GM12874 (cell line): ENCODE measurements at regions not wholly inside any gene's neighbourhood (a gene's known extent, or its start where the extent isn't known, plus 50 kb on each side); places are given as distances from the start of the nearest gene placed in this dataset.

Experiments
- CTCF ChIP-seq: IDR thresholded peaks from 2 replicates; pipeline ENCODE4 v1.5.1; 2011; ENCODE audit warnings: low read depth, mild to moderate bottlenecking, control low read depth, low read length, moderate library complexity; ENCODE audit not compliant: insufficient read depth

GRCh38 chr1:232127190-232127589 is 500.6 kb downstream of the DISC1 start:
- TF ChIP-seq CTCF = no peak

- TF ChIP-seq CTCF = no peak
Measured at GRCh38 chr1:232123775-232124659, 497.4 kb downstream of the DISC1 start.

- TF ChIP-seq CTCF = no peak
Measured at GRCh38 chr1:232114985-232115384, 488.4 kb downstream of the DISC1 start.

- TF ChIP-seq CTCF = no peak
Measured at GRCh38 chr1:232112076-232112475, 485.5 kb downstream of the DISC1 start.

GRCh38 chr1:232111611-232112010 is 485.0 kb downstream of the DISC1 start:
- no peak for TF ChIP-seq CTCF

- no peak for TF ChIP-seq CTCF
Measured at GRCh38 chr1:232110281-232111090, 483.9 kb downstream of the DISC1 start.

- TF ChIP-seq CTCF = no peak
Measured at GRCh38 chr1:232109391-232109790, 482.8 kb downstream of the DISC1 start.
